ENCODE measurements at regions not wholly inside any gene's neighbourhood (a gene's known extent, or its start where the extent isn't known, plus 50 kb on each side); places are given as distances from the start of the nearest gene placed in this dataset.
"Not testable (repeated sequence)": the region's sequence is repeated elsewhere in the genome, so short reads cannot be mapped to it uniquely, and the experiment has no call there.

DNA sequence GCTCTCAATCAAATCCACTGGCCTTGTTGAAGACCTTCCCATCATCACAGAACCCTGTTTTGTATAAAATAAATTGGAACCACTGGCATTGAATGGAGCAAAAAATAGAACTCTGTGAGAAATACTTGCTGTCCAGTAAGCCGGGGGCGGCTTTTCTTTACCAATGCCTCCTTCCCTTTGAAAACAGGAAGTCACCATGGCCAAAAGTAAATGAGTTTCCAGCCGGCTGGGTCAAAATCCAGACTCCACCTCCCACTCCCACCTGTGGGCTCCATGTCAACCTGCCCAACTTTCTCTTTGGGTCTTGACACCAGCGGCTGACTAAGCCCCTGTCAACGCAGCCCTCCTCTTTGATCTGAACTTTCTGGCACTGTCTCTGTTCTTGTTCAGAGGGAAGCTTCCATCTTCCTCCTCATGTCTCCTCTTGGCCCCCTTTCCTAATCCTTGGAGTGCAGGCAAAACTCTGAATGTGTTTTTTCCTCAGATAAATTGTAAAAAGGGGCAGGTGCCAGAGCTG lies 95.2 kb downstream of the TFAP2C start:
- no peak for DNase-seq (ENCODE audit: low read depth in 2 of 2)

DNA sequence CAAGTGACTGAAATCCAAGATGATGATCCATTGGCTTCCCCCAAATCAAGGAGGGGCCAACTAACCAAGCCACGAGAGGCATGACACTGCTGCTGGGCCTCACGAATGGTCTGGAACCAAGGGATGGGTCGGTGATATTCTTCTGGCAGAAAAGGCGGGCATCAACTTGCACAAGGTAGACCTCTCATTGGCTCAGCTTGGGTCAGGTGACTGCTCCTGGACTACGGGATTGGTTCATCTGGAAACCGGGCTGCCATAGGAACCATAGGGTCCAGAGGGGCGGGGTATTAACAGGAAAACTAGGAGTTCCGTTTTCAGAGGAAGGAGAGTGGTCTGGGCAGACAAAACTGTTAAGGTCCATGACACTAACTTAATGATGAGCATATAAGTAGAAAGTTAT lies 100.9 kb downstream of the TFAP2C start:
- DNase-seq (ENCODE audit: low read depth in 2 of 2) = no peak

DNA sequence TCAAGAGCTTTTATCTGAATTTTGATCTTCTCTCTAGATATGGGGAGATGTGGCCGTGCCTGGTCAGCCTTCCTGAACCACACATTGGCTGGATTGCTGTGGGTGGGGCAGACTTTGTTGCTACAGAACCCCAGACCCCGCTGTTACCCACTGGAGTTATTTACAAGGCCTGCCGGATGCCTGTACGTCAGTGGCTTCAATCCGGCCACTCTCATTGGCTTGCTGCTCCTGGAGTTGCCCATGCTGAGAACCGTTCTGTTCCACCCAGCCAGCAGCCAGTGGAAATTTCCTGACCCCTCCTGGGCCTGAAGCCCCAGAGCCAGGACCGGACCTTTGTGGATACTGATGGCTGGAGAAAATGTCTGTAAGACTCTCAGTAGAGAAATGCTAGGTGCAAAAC lies 101.9 kb downstream of the TFAP2C start:
- no peak for DNase-seq (ENCODE audit: low read depth in 2 of 2)

DNA sequence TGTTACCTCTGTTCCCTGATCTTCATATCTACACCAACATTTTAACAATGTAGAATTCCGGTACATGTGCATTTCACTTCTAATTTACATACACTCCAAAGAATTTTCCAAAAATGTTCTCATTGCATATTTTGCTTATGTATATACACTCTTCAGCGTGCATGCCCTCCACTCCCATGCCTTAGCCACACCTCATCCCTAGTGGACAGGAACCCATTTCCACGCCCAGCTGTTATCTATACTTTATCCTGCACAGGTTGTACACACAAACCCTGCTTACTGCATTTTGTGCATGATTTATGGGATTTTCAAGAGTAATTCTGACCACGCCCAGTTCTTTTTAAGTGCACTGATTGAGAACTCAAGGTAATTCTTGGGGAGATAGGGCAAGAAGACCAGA lies 102.4 kb downstream of the TFAP2C start:
- no peak for DNase-seq (ENCODE audit: low read depth in 2 of 2)

DNA sequence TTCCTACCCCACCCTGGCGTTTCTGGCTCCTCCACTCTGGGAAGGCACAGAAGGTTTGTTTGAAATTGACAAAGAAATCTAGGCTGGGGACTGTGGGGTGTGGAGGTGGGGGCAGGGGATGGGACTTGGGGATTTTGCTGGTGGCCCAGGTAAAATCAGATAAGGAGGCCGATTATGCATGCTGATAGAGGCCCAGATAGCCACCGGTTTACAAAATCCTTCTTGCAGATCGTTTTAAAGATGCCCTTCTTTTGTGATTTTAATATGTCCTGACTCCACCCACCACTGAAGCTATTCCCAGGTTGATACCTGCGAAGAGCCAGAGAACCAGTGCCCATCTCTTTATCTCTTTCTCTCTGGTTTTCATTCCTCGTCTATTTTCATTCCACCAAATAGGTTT lies 104.9 kb downstream of the TFAP2C start:
- DNase-seq (ENCODE audit: low read depth in 2 of 2) = no peak

DNA sequence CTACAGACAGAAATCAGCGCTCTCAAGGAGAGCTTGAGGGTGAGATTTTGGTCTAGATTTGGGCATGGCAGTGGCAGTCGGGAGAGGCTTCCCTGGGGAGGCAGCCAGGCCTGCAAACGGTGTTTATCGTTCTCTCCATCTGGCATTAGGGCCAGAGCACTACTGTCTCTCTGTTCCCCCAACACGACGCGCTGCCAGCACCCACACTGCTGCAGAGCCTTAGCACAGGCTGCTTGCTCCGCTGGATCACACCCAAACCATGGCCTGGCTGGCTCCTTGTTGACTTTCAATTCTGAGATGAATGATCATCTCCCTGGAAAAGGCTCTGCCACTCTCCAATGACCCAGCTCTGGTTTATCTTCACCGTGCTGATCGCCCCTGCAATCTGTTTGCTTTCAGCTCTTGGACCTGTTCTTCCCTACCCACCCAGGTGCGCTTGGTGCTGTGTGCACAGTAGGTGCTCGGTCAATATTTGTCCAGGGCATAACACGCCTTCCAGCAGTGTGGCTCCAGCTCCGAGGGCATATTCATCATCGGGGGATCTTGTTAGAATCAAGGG lies 106.1 kb downstream of the TFAP2C start:
- DNase-seq (ENCODE audit: low read depth in 2 of 2) = no peak

DNA sequence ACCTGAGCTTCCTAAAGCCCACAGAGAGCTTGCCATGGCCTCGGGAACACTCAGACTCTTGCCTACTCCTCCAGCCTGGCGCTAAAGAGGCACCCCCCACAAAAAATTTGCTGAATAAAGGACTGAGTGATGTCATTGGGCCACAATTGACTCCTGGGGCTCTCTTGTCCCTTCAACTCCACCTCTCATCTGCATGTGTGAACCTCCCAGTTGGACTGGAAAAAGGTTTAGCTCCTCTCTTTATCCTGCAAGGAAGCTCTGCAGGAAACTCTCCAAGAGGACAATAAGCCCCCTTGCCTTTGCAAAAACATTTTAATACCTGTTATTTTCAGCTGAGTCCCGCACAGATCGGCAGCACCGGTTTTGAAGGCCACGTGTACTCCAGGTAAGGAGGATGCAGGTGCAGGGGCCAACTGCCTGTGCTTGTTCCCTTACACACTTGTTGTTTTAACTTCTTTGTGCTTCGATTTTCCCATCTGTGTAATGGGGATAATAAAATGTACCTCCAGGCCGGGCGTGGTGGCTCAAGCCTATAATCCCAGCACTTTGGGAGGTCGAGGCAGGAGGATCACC lies 107.3 kb downstream of the TFAP2C start:
- no peak for DNase-seq (ENCODE audit: low read depth in 2 of 2)

DNA sequence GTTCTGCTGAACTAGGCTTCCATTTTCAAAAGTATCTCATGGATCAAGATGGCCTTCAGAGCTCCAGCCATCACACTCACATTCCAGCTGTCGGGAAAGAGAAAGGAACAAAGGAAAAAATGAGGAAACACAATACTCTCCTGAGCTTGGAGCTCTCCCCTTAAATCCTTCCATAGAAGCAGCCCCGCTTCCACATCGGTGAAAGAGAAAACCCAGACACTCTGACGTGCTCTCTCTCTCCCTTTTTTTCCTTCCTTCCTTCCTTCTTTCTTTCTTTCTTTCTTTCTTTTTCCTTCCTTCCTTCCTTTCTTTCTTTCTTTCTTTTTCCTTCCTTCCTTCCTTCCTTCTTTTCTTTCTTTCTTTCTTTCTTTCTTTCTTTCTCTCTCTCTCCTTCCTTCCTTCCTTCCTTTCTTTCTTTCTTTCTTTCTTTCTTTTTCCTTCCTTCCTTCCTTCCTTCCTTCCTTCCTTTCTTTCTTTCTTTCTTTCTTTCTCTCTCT lies 115.3 kb downstream of the TFAP2C start:
- not testable (repeated sequence) for DNase-seq (ENCODE audit: low read depth in 2 of 2)

DNA sequence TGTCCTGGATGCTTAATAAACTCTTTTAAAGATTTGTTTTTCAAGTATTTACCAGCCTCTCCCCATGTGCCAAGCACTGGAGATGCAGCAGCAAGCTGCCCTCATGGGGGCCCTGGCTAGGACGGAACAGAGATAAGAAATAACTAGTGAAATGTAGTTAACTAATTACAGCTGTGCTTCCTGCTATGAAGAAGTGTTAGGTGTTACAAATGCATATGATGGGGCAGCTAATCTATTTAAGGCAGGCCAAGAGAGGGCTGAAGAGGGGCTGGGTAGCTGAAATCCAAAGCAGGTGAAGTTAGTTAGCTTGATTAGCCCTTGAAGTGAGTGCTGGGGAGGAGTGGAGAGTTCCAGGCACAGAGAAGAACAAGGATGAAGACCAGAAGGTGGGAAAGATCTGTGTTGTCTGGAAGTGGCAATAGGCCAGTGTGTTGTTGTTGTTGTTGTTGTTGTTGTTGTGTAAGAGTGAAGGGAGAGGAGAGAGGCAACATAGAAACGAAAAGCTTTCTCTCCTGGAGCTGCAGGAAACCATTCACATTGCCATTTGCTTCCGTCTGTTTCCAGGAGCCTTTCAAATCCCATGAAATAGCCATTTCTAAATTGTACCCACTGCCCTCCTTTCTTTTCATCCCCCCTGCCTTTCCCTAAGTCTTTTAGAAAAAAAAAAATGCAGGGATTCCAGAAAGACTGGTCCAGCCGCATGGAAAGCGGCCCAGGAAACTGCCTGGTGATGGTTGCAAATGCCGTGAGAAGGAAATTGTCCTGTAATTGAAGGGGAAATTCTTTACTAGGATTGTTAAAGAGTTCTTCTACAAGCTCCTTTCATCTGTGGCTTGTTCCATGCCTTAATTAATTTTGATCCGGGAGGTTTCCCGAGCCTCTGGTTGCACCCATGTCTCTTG lies 119.6 kb downstream of the TFAP2C start:
- DNase-seq (ENCODE audit: low read depth in 2 of 2) = no peak

DNA sequence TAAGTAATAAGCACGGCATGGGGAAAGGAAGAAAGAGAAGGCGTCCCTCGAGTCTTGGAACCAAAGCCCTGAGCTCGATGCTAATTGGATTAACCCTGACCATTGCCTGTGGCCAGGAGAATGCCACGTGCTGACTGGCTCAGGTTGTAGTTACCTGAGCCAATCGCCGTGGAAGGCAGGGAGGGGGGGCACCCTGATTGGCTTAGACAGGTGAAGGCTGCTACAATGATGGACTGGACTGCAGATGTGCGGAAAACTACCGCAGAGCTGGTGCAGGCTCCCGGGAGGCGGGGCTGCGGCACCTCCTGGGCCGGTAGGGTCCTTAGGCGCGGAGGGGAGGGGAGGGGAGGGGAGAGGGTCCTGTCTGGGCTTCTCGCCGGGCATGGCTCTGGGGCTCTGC lies 121.3 kb downstream of the TFAP2C start:
- no peak for DNase-seq (ENCODE audit: low read depth in 2 of 2)

DNA sequence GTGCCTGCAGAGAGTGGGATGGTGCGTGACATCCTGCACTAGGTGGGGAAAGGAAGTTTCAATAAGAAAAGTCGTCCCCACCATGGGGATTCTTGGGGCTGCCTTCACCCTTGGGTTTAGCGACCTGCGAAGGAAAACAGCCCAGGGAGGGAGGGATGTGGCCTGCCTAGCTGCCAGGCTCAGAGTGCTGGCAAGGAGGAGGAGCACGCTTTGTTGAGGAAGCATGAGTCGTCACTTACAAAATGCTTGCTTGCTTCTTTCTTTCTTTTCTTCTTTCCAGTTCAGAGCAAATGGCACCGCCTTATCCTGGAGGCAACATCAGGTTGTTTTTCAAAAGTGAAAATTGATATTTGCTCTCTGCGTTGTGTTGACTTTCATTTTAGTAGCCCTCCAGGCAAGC lies 123.2 kb downstream of the TFAP2C start:
- DNase-seq (ENCODE audit: low read depth in 2 of 2) = no peak

DNA sequence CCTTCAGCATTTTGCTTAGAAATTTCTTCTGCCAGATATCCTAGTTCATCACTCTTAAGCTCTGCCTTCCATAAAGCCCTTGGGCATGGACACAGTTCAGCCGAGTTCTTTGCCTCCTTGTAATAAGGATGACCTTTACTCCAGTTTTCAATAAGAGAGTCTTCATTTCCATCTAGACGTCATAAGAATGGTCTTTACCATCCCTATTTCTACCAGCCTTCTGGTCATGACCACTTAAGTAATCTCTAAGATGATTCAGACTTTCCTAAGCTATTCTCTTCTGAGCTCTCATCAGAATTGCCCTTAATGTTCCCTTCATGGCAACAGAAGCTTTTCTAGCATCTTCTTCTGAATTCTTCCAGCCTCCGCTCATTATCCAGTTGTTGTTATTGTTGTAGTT lies 126.1 kb downstream of the TFAP2C start:
- DNase-seq (ENCODE audit: low read depth in 2 of 2) = no peak

DNA sequence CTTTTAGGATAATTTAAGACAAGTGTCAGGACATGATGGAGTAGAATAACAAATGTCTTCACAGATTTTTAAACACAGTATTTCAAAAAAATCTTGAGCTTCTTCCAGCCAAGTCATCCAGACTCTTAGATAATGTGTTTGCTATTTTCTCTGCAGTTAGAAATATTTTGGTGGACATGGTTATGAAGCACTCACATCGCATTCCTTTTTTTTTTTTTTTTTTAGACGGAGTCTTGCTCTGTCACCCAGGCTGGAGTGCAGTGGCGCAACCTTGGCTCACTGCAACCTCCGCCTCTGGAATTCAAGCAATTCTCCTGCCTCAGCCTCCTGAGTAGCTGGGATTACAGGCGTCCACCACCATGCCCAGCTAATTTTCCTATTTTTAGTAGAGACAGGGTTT lies 127.6 kb downstream of the TFAP2C start:
- DNase-seq (ENCODE audit: low read depth in 2 of 2) = not testable (repeated sequence)

DNA sequence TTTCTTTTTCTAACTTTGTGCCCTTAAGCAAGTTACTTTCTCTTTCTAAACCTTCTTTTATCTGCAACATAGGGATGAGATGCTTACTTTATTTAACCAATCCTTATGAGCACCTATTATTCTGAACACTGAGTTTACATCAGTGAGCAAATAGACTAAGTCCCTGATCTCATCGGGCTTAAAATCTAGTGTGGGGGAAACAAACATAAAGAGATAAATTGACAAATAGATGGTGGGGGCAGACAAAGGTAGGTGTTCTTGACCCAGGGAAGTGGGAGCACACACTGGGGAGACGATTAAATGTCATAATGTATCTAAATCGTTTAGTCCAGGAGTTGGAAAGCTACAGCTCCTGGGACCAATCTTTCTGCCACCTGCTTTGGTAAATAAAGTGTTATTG lies 129.6 kb downstream of the TFAP2C start:
- no peak for DNase-seq (ENCODE audit: low read depth in 2 of 2)

DNA sequence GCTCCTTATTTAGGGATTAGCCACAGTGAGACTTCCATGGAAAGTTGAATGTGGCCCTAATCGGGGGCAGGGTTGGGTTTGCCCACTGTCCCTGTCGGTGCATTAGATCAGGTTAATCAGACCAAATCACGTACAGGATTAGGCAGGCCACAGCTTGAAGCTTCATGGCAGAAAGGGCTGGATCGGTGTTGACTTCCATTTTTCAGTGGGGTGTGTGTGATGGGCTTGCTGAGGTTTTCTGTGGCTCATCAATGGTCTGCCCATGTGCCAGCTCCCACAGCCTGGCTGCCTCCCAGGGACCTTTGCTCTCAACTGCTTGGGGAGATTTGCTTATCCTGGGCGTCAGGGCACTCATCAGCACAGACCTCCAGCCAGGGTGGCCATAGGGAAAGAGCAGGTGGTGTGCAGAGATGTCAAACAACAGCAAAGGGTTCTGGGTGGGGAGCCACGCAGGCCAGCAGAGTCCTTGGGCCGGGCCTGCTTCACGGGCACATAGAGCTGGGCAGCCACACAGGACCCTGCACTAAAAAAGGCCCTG lies 130.7 kb downstream of the TFAP2C start:
- DNase-seq (ENCODE audit: low read depth in 2 of 2) = no peak

DNA sequence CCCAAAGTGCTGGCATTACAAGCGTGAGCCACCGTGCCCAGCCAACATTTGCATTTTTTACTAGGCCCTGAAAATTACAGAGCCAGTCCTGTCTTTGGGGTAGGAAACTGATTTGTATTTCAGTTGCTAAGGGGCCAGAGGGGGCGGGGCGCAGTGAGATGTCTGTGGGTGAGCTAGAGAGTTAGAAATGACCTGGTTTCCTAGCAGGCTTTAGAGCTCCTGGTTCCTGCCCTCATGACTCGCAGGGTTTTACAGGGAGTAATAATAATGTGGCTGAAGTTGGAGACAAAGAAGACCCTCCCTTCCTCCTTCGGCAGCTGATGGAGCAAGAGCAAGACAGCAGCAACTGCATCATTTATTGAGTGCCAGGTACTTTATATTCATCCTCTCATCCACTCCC lies 131.5 kb downstream of the TFAP2C start:
- no peak for DNase-seq (ENCODE audit: low read depth in 2 of 2)

DNA sequence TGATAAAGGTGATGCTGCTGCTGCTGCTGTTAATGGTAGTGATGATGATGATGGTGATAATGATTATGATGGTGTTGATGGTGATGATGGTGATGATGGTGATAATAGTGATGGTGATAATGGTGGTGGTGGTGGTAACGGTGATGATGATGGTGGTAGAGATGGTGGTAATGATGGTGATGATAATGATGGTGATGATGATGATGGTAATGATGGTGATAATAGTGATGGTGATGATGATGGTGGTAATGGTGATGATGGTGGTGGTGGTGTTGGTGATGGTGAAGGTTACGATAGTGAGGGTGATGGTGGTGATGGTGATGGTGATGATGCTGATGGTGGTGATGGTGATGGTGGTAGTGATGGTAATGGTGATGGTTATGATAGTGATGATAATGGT lies 132.3 kb downstream of the TFAP2C start:
- no peak for DNase-seq (ENCODE audit: low read depth in 2 of 2)

DNA sequence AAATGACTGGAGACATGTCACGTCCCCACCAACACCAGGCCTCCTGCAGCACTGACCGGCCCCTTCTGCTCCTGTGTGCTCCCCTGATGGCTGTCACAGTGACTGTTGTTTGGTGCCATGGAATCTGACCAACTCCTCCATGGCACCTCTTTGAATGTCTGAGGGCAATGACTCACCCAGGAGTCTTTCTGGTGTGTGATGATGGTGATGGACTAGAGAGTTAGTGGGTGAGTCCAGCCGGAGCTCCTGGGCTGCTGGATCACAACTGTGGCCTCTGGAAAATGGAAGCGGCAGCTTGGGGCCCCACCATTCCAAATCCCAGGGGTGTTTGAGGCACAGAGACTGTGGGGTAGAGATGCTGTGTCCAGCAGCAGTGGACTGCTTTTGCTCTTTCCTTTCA lies 133.3 kb downstream of the TFAP2C start:
- DNase-seq (ENCODE audit: low read depth in 2 of 2) = no peak

DNA sequence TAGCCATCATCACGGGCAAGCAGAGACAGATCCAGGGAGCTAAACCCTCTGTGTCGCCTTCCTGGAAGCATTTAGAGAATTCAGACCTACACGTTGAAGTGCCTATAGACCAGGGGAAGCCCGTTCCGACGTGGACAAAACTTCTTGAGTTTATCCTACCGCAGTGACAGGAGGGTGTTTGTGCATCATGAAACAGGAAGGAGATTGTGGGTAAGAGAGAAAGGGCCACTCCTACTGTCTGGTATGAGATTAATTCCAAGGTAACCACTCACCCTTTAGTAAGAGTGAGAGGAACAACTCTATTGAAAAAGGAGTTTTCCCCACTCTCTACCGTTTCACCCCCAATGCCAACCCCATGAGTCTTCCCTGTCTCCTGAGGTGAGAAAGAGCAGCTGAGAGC lies 133.7 kb downstream of the TFAP2C start:
- no peak for DNase-seq (ENCODE audit: low read depth in 2 of 2)

DNA sequence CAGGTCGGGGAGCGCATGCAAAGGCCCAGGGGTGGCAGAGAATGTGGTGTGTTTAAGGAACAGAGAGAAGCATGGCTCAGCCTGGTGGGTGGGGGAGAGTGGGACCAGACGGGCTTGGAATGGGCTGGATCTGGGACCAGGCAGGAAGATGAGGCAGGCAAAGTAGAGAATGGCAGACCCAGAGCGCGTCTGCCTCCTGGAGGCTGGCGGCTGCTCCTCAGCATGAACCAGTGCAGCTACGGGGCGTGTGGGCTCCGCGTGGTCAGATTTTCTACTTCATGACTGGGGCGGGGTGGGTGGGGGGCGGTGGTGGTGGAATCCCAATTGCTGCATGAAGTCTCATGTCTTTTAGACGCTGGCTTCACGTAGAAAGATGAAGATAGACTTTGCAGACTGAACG lies 135.6 kb downstream of the TFAP2C start:
- DNase-seq (ENCODE audit: low read depth in 2 of 2) = no peak

DNA sequence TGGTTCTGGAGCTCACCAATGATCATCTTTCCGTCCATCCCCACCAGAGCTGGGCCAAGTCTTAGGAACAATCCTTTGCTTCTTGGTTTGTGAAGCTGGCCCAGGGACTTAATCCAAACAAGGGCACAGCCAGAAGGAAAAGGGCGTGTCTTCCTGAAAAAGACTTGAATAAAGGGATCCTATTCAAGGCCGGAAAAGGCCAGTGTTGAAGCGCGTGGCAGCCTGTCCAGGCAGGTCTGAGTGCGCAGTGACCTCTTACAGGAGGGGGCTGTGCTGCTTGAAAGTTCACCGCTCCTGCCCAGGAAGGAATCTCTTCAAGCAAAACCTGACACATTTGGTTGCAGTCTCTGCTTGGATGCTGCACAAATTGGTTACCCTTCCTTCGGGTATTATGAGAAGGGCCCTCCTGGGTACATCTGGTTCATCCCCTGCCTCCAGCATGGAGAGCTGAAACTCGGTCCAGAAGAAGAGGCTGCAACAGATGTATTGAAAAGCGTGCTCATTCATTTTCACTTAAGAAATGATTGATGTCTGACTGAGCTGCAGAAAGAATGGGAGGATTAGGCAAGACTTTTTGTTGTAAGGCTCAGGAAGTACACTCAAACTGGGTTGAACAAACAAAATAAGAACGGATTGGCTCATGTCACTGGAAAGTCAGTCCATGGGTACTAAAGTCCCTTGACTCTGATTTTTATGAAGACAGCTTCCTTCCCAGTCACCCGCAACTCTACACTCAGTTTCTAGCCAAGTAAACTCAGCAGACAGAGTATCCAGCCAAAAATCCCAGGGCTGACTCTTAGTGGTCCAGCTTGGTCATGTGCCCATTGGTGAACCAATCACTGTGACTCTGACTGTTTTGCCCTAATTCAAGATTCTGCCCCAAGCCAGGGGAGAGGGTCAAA lies 136.3 kb downstream of the TFAP2C start:
- no peak for DNase-seq (ENCODE audit: low read depth in 2 of 2)

DNA sequence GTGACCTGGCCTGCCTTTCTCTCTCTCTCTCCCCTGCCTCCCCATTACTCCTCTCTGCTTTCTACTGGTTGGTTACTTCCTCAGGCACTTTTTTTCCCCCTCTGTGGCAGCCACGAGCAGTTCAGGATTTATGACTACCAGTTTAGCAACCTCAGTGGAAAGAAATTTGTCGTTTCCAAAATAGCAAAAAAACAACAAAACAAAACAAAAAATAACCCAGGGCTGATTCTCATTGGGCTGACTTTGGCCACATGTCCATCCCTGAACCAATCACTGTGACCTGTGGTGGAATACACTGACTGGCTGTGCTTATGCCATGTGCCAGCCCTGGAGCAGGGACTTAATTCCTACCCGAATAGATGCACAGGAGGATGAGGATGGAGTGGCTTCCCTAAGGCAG lies 137.4 kb downstream of the TFAP2C start:
- DNase-seq (ENCODE audit: low read depth in 2 of 2) = no peak

All from stimulated activated CD8-positive, alpha-beta memory T cell treated with anti-CD3 and anti-CD28 coated beads, Interleukin-2, amount 100 ng/mL, for 1 hour (primary cell).